Calu3 (cell line): ENCODE measurements at regions not wholly inside any gene's neighbourhood (a gene's known extent, or its start where the extent isn't known, plus 50 kb on each side); places are given as distances from the start of the nearest gene placed in this dataset.

Source experiments
- BruUV-seq: library from RNA; stranded (reverse); fragments of 400-500 nt; replicated peaks from 2 replicates; lab custom pipeline; 2021; lab: Mats Ljungman, UMichigan
- CTCF ChIA-PET: fragments of 300-600 bp; sonication (Branson Sonifier 250); formaldehyde crosslinking; loops from one replicate; lab custom pipeline; 2022; ENCODE audit warnings: antibody characterized with exemption; lab: Charles Lee
- DNase-seq: peaks from one replicate; pipeline ENCODE4 v3.0.0; 2022
- H3K27ac Mint-ChIP-seq: one replicate; pipeline ENCODE4 v1.8.0; 2022; ENCODE audit warnings: mixed read lengths; ENCODE audit not compliant: unreplicated experiment
- H3K27me3 Mint-ChIP-seq: one replicate; pipeline ENCODE4 v1.8.0; 2022; ENCODE audit warnings: mixed read lengths; ENCODE audit not compliant: unreplicated experiment
- H3K36me3 Mint-ChIP-seq: one replicate; pipeline ENCODE4 v1.8.0; 2022; ENCODE audit warnings: mild to moderate bottlenecking, moderate library complexity, mixed read lengths; ENCODE audit not compliant: insufficient read depth, unreplicated experiment
- H3K4me1 Mint-ChIP-seq: one replicate; pipeline ENCODE4 v1.8.0; 2022; ENCODE audit warnings: mild to moderate bottlenecking, low read depth, mixed read lengths; ENCODE audit not compliant: unreplicated experiment
- H3K4me3 Mint-ChIP-seq: one replicate; pipeline ENCODE4 v1.8.0; 2022; ENCODE audit warnings: mild to moderate bottlenecking, low read depth, moderate library complexity, mixed read lengths; ENCODE audit not compliant: unreplicated experiment
- H3K9me3 Mint-ChIP-seq: one replicate; pipeline ENCODE4 v1.8.0; 2022; ENCODE audit warnings: low read depth, mixed read lengths; ENCODE audit not compliant: unreplicated experiment
- intact Hi-C: fragments of 100-400 bp; cut with micrococcal nuclease; formaldehyde crosslinking; loops from one replicate; pipeline ENCODE4 v1.10.0; 2022; ENCODE audit not compliant: unreplicated experiment
- TF ChIP-seq, protein P1 (sequence below): fragments of 200-600 bp; IDR thresholded peaks from one replicate; pipeline ENCODE4 v1.8.0; 2022; ENCODE audit warnings: antibody characterized with exemption; ENCODE audit not compliant: unreplicated experiment

DNA sequence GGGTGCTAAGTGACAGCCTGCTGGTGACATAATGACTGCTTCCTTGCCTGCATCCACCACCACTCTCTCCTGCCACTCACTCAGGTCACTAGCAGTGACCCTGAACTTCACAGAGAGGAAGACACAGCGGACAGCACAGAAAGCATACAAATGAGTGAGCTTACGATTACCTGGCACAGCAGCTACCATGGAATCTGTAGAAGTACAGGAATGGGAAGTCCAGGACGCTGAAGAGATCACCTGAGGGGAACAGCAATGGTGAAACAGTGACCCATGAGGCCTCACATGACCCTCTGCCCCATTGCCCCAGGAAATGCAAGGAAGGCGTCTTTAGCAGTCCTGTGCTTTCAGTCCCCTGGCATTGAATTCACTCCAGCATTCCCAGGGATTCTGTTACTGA is 96.7 kb upstream of the RIOK3 start:
- Mint-ChIP-seq H3K4me3 (no peak overlapping the region), H3K9me3 (no peaks in the 10 kb centered on the region), H3K36me3 (peaks cover 11% of the 10 kb centered on the region), H3K27ac (no peak overlapping the region), H3K27me3 (no peaks in the 10 kb centered on the region), H3K4me1 (peaks cover 7% of the 10 kb centered on the region)
- TF ChIP-seq, protein P1, sequence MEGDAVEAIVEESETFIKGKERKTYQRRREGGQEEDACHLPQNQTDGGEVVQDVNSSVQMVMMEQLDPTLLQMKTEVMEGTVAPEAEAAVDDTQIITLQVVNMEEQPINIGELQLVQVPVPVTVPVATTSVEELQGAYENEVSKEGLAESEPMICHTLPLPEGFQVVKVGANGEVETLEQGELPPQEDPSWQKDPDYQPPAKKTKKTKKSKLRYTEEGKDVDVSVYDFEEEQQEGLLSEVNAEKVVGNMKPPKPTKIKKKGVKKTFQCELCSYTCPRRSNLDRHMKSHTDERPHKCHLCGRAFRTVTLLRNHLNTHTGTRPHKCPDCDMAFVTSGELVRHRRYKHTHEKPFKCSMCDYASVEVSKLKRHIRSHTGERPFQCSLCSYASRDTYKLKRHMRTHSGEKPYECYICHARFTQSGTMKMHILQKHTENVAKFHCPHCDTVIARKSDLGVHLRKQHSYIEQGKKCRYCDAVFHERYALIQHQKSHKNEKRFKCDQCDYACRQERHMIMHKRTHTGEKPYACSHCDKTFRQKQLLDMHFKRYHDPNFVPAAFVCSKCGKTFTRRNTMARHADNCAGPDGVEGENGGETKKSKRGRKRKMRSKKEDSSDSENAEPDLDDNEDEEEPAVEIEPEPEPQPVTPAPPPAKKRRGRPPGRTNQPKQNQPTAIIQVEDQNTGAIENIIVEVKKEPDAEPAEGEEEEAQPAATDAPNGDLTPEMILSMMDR, result no peak
- no peak for DNase-seq
- CTCF ChIA-PET, result no interaction called here
- BruUV-seq, result no TSS peak
- intact Hi-C loops, result no loop called here

DNA sequence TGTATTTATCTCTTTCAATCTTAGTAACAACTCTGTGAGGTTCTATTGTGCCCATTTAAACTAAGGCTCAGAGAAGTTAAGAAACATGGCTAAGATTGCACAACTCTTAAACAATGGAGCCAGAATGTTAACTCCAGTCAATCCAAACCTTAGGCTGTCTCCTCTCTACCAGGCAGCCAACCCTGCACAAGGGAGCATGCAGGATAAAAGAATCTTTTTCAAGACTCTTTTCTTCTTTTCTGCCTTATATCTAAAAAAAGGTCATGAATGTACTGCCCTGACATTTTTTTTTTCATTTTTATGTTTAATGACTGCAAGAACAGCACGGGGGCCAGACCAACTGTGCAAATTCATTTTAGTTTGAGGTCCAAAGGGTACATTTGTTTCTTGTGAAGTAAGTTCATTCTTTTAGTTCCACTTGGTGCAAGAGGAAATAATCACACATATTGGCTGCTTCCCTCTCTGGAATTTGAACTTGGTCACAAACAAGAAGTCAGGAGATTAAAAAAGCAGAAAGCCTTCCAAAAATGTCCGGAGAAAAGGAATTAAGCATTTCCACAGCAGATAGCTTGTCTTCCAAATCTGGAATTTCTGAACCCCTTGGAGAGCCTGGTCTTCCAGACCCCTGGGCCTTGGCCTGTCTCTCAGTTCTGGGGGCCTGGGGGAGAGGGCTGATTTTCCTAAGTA is 96.0 kb upstream of the RIOK3 start:
- Mint-ChIP-seq H3K9me3 (no peaks in the 10 kb centered on the region), H3K4me1 (peaks cover 7% of the 10 kb centered on the region), H3K36me3 (peaks cover 11% of the 10 kb centered on the region), H3K27ac (no peak overlapping the region), H3K27me3 (no peaks in the 10 kb centered on the region), H3K4me3 (no peak overlapping the region)
- intact Hi-C loops, result no loop called here
- BruUV-seq, result no TSS peak
- CTCF ChIA-PET, result no interaction called here
- DNase-seq, result no peak
- TF ChIP-seq, protein P1, result no peak

DNA sequence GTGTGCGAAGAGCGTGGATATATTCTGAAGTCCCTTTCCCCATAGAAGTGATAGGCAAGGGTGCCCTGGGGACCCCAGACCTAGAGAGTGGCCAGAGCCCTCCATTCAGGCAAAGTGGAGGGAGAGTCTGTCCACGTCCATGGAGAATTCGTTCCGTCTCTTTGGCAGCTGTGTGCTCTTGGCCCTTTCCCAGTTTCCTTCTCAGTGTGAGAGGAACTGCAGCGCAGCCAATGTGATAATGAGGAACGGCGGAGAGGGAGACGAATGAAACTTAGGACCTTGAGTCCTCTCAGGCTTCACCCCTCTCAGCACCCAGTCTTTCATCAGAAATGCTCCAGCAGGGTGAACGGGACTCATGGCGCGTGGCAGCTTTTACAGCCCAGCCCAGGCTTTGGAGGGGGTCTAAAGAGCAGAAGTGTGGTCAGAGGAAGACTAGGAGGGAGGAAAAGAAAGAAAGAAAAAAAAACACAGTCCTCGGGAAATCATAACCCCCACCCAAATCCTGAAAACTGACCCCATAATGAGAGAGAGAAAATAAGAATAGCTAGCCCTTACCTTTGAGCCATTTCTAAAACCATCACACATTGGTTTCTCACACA is 95.0 kb upstream of the RIOK3 start:
- H3K27ac Mint-ChIP-seq, result no peak overlapping the region
- peaks cover 11% of the 10 kb centered on the region for H3K36me3 Mint-ChIP-seq
- peaks cover 7% of the 10 kb centered on the region for H3K4me1 Mint-ChIP-seq
- intact Hi-C loops, result no loop called here
- CTCF ChIA-PET, result no interaction called here
- TF ChIP-seq, protein P1, result no peak
- H3K9me3 Mint-ChIP-seq, result no peaks in the 10 kb centered on the region
- no peak for DNase-seq
- no TSS peak for BruUV-seq
- no peak overlapping the region for H3K4me3 Mint-ChIP-seq
- H3K27me3 Mint-ChIP-seq, result no peaks in the 10 kb centered on the region

DNA sequence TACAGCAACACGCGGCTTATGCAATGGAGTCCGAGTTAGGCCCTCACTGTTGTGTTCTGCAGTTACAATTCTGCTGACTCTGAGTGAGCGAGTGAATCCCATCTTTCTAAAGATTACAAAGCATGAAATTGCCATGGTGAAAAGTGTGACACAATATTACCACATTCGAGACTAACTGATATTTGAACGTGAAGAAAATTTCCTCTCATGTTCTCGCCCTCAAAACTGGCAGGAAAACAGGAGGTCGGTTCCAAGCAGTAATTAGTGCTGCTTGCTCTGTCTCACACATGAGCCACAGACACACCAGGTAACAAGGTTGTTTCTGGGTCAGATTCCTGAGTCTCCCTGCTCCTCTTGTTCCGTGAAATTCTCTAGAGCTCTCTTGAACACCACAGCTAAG is 93.7 kb upstream of the RIOK3 start:
- no peak overlapping the region for H3K4me3 Mint-ChIP-seq
- BruUV-seq, result no TSS peak
- H3K36me3 Mint-ChIP-seq, result peaks cover 9% of the 10 kb centered on the region
- no peaks in the 10 kb centered on the region for H3K9me3 Mint-ChIP-seq
- no peaks in the 10 kb centered on the region for H3K27me3 Mint-ChIP-seq
- intact Hi-C loops, result no loop called here
- peaks cover 7% of the 10 kb centered on the region for H3K4me1 Mint-ChIP-seq
- CTCF ChIA-PET, result interaction anchor here (0.7 to 1.0 kb wide), 2 partner anchors 52 to 208 kb away, joined by 3 to 5 read pairs; no protein-coding TSS in a partner anchor
- H3K27ac Mint-ChIP-seq, result no peak overlapping the region
- DNase-seq, result no peak
- TF ChIP-seq, protein P1, result no peak
